ENCODE measurements at regions not wholly inside any gene's neighbourhood (a gene's known extent, or its start where the extent isn't known, plus 50 kb on each side); places are given as distances from the start of the nearest gene placed in this dataset.

DNA sequence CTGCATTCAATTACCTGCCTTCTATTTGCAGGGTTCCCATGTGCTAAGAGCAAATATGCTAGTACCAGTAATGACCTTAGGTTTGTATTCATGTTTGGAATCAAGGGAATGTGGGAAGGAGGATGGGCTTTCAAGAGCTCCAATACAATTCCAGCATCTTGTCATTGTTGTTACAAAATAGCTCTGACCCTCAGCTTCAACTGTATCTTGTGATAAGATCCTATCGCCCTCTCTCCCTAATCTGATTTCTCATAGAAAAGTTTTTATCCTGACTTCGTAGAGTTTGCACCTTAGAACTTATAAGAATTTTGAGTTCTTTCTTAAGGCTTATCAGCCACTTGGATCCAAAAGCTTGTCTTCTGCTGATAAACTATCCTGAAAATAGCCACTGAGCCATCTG, 749.5 kb upstream of the ACVR2A start:
- no peak for TF ChIP-seq POLR2A (IDR thresholded peaks at IDR 0.05)
- TF ChIP-seq POLR2AphosphoS5 (IDR thresholded peaks at IDR 0.05): no peak
- TF ChIP-seq, protein P1, sequence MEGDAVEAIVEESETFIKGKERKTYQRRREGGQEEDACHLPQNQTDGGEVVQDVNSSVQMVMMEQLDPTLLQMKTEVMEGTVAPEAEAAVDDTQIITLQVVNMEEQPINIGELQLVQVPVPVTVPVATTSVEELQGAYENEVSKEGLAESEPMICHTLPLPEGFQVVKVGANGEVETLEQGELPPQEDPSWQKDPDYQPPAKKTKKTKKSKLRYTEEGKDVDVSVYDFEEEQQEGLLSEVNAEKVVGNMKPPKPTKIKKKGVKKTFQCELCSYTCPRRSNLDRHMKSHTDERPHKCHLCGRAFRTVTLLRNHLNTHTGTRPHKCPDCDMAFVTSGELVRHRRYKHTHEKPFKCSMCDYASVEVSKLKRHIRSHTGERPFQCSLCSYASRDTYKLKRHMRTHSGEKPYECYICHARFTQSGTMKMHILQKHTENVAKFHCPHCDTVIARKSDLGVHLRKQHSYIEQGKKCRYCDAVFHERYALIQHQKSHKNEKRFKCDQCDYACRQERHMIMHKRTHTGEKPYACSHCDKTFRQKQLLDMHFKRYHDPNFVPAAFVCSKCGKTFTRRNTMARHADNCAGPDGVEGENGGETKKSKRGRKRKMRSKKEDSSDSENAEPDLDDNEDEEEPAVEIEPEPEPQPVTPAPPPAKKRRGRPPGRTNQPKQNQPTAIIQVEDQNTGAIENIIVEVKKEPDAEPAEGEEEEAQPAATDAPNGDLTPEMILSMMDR (IDR thresholded peaks at IDR 0.05): no peak
- Histone ChIP-seq H3K27me3 (no peaks in the 10 kb centered on the region), H3K4me3 (no peak overlapping the region), H3K9me3 (no peaks in the 10 kb centered on the region), H3K36me3 (no peaks in the 10 kb centered on the region), H3K27ac (no peak overlapping the region), H3K4me1 (no peaks in the 10 kb centered on the region)
- no peak for DNase-seq (ENCODE audit: low spot score in 2 of 2)
- intact Hi-C loops (cut with DNase I; ENCODE audit: low total_unique reads): no loop called here

DNA sequence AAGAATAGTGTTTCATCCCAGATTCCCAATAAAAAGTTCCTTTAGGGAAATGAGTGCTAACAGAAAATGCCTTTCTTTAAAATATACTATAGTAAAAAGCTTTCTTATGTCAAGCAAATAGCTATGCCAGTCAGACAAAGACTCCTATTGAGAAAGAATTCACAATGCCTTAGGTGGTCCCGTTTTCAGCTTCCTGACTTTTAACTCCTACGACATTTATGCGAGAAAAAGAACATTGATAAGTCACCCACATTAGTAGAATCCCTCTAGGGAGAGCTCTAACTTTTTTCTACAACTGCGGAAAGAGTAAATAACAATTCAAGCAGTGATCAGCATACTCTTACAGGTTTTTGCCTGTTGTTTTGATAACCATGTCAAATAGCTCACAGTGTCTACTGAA, 750.8 kb upstream of the ACVR2A start:
- Histone ChIP-seq H3K27me3 (no peaks in the 10 kb centered on the region), H3K36me3 (no peaks in the 10 kb centered on the region), H3K27ac (no peak overlapping the region), H3K4me3 (no peak overlapping the region), H3K9me3 (no peaks in the 10 kb centered on the region), H3K4me1 (no peaks in the 10 kb centered on the region)
- intact Hi-C loops (cut with DNase I; ENCODE audit: low total_unique reads): loop anchor here (5.0 kb wide), 1 partner anchor 808 kb away; no protein-coding TSS in a partner anchor
- TF ChIP-seq POLR2AphosphoS5 (IDR thresholded peaks at IDR 0.05) (no peak), POLR2A (IDR thresholded peaks at IDR 0.05) (no peak)
- TF ChIP-seq, protein P1 (IDR thresholded peaks at IDR 0.05): no peak
- no peak for DNase-seq (ENCODE audit: low spot score in 2 of 2)

DNA sequence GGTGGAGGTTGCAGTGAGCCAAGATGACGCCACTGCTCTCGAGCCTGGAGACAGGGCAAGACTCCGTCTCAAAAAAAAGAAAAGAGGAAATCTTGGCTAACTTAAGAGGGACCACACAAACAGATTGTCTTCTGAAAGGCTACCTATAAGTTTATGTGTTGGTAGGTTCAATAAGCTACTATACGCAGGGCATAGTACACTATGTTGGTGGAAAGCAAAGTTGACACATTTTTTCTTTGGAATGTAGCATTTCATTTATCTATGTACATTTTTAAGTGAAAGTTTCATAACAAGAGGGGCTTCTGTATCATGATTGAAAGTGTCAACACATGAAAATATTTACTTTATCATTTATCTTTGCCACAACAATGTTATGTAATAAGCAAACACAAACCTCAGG, 752.6 kb upstream of the ACVR2A start:
- no peaks in the 10 kb centered on the region for H3K4me1 ChIP-seq
- intact Hi-C loops (cut with DNase I; ENCODE audit: low total_unique reads): loop anchor here (5.0 kb wide), 1 partner anchor 810 kb away; no protein-coding TSS in a partner anchor

DNA sequence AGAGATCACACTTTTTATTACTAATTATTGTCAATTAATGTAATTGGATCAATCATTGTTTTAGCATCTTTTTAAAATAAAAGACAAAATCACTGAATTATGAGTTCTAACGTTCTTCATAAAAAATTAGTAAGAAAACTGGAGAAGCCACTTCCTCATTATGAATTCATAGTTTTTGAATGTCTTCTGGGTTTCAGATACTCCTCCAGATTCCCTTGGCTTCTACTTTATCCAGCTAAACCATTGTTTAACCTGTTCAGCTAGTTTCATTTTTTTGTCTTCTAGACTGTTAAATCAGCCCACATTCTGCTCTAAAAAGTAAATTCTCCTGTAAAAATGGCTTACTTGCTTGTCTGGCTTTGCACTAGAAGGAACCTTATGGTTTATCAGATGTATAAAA, 753.4 kb upstream of the ACVR2A start:
- intact Hi-C loops (cut with DNase I; ENCODE audit: low total_unique reads): loop anchor here (5.0 kb wide), 1 partner anchor 811 kb away; no protein-coding TSS in a partner anchor
- Histone ChIP-seq H3K9me3 (no peaks in the 10 kb centered on the region), H3K27me3 (no peaks in the 10 kb centered on the region), H3K4me3 (no peak overlapping the region), H3K36me3 (no peaks in the 10 kb centered on the region), H3K27ac (no peak overlapping the region), H3K4me1 (no peaks in the 10 kb centered on the region)
- TF ChIP-seq POLR2AphosphoS5 (IDR thresholded peaks at IDR 0.05): no peak
- TF ChIP-seq, protein P1 (IDR thresholded peaks at IDR 0.05): no peak
- TF ChIP-seq POLR2A (IDR thresholded peaks at IDR 0.05): no peak
- DNase-seq (ENCODE audit: low spot score in 2 of 2): no peak

More for the DNA sequence above, 752.6 kb upstream of the ACVR2A start:
- H3K27ac ChIP-seq: no peak overlapping the region
- H3K36me3 ChIP-seq: no peaks in the 10 kb centered on the region
- H3K4me3 ChIP-seq: no peak overlapping the region
- DNase-seq (ENCODE audit: low spot score in 2 of 2): no peak
- H3K27me3 ChIP-seq: no peaks in the 10 kb centered on the region
- H3K9me3 ChIP-seq: no peaks in the 10 kb centered on the region
- TF ChIP-seq, protein P1 (IDR thresholded peaks at IDR 0.05): no peak
- TF ChIP-seq POLR2A (IDR thresholded peaks at IDR 0.05): no peak
- TF ChIP-seq POLR2AphosphoS5 (IDR thresholded peaks at IDR 0.05): no peak

- intact Hi-C loops (cut with DNase I; ENCODE audit: low total_unique reads): loop anchor here (2.0 kb wide), 1 partner anchor 32 kb away; no protein-coding TSS in a partner anchor
- Histone ChIP-seq H3K9me3 (no peaks in the 10 kb centered on the region), H3K4me1 (no peaks in the 10 kb centered on the region), H3K4me3 (no peak overlapping the region), H3K27me3 (no peaks in the 10 kb centered on the region), H3K27ac (no peak overlapping the region), H3K36me3 (no peaks in the 10 kb centered on the region)
- DNase-seq (ENCODE audit: low spot score in 2 of 2): no peak
- no peak for TF ChIP-seq POLR2AphosphoS5 (IDR thresholded peaks at IDR 0.05)
- TF ChIP-seq, protein P1 (IDR thresholded peaks at IDR 0.05): no peak
- TF ChIP-seq POLR2A (IDR thresholded peaks at IDR 0.05): no peak
Measured at GRCh38 chr2:147088871-147089270, 756.0 kb upstream of the ACVR2A start.
